GM18498 (cell line): ENCODE measurements at regions not wholly inside any gene's neighbourhood (a gene's known extent, or its start where the extent isn't known, plus 50 kb on each side); places are given as distances from the start of the nearest gene placed in this dataset.
A peak's percentile ranks its signal among the peaks of the same experiment; 100 is the strongest.

ENCODE experiments used
- ATAC-seq: cut with Tn5 transposase; IDR thresholded peaks from one replicate; pipeline ENCODE4 v1.9.1; 2021; ENCODE audit warnings: mild to moderate bottlenecking, moderate library complexity; ENCODE audit not compliant: unreplicated experiment

- no peak for ATAC-seq
These were observed 50.6 kb upstream of the IL6 start for GRCh38 chr7:22676385-22676784.

GRCh38 chr7:22675917-22676343 lies 51.1 kb upstream of the IL6 start:
- ATAC-seq = no peak

GRCh38 chr7:22675421-22675820 lies 51.6 kb upstream of the IL6 start:
- ATAC-seq = no peak

GRCh38 chr7:22672846-22673680 lies 53.9 kb upstream of the IL6 start:
- peak; percentile 87 for ATAC-seq

GRCh38 chr7:22671177-22671879 lies 55.7 kb upstream of the IL6 start:
- no peak for ATAC-seq

GRCh38 chr7:22670422-22670815 lies 56.6 kb upstream of the IL6 start:
- ATAC-seq = no peak

- no peak for ATAC-seq
These were observed 57.1 kb upstream of the IL6 start for GRCh38 chr7:22669692-22670421.

- ATAC-seq = no peak
These were observed 58.0 kb upstream of the IL6 start for GRCh38 chr7:22668971-22669401.

- ATAC-seq = no peak
These were observed 59.3 kb upstream of the IL6 start for GRCh38 chr7:22667562-22668239.

- ATAC-seq = no peak
These were observed 59.8 kb upstream of the IL6 start for GRCh38 chr7:22667187-22667561.

GRCh38 chr7:22666732-22667131 lies 60.3 kb upstream of the IL6 start:
- no peak for ATAC-seq

GRCh38 chr7:22665923-22666322 lies 61.1 kb upstream of the IL6 start:
- ATAC-seq = no peak

- no peak for ATAC-seq
These were observed 61.8 kb upstream of the IL6 start for GRCh38 chr7:22664988-22665798.

GRCh38 chr7:22663721-22664120 lies 63.3 kb upstream of the IL6 start:
- ATAC-seq = no peak

GRCh38 chr7:22663357-22663718 lies 63.7 kb upstream of the IL6 start:
- ATAC-seq = no peak

GRCh38 chr7:22662556-22663356 lies 64.2 kb upstream of the IL6 start:
- ATAC-seq = peak; percentile 43

GRCh38 chr7:22662036-22662435 lies 65.0 kb upstream of the IL6 start:
- ATAC-seq = peak; percentile 28

GRCh38 chr7:22660732-22661131 lies 66.3 kb upstream of the IL6 start:
- ATAC-seq = no peak

- no peak for ATAC-seq
These were observed 66.7 kb upstream of the IL6 start for GRCh38 chr7:22660293-22660692.
